Kidney epithelial cell (primary cell): ENCODE measurements at regions not wholly inside any gene's neighbourhood (a gene's known extent, or its start where the extent isn't known, plus 50 kb on each side); places are given as distances from the start of the nearest gene placed in this dataset.

Source experiments
- DNase-seq: peaks from one replicate; pipeline ENCODE4 v3.0.0-alpha.2; 2010; ENCODE audit warnings: low read depth
- H3K27me3 ChIP-seq: 2 replicates; pipeline ENCODE4 v1.6.0; 2011; ENCODE audit warnings: low read length; ENCODE audit not compliant: control insufficient read depth, insufficient read depth
- H3K36me3 ChIP-seq: 2 replicates; pipeline ENCODE4 v1.5.1; 2011; ENCODE audit warnings: low read length; ENCODE audit not compliant: control insufficient read depth, insufficient read depth
- H3K4me3 ChIP-seq: 2 replicates; pipeline ENCODE4 v1.5.1; 2011; ENCODE audit warnings: low read depth, mild to moderate bottlenecking, control low read depth, low read length
- TF ChIP-seq, protein P1 (sequence below): IDR thresholded peaks from 2 replicates; pipeline ENCODE4 v1.5.1; 2011; ENCODE audit warnings: mild to moderate bottlenecking, moderate library complexity, low read length, control low read depth, inconsistent platforms; ENCODE audit not compliant: insufficient read depth, poor library complexity, severe bottlenecking

DNA sequence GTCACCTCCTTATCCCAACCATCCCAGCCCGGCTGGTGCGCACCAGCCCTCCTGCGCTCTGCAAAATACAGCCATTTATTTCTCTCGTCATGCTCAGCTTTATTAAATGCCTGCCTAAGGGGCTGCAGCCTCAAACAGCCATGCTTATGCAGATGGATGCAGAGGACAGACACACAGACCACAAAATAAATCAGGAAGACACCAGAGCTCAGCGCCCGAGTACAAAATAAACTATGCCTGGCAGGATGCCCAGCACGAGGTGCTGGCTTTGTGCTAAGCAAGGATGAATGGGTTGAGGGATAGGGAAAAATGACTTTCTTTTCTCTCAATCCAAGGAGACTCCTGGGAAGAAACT, 70.5 kb downstream of the RPUSD4 start:
- Histone ChIP-seq H3K27me3 (no peaks in the 10 kb centered on the region), H3K36me3 (no peaks in the 10 kb centered on the region), H3K4me3 (no peak overlapping the region)
- TF ChIP-seq, protein P1, sequence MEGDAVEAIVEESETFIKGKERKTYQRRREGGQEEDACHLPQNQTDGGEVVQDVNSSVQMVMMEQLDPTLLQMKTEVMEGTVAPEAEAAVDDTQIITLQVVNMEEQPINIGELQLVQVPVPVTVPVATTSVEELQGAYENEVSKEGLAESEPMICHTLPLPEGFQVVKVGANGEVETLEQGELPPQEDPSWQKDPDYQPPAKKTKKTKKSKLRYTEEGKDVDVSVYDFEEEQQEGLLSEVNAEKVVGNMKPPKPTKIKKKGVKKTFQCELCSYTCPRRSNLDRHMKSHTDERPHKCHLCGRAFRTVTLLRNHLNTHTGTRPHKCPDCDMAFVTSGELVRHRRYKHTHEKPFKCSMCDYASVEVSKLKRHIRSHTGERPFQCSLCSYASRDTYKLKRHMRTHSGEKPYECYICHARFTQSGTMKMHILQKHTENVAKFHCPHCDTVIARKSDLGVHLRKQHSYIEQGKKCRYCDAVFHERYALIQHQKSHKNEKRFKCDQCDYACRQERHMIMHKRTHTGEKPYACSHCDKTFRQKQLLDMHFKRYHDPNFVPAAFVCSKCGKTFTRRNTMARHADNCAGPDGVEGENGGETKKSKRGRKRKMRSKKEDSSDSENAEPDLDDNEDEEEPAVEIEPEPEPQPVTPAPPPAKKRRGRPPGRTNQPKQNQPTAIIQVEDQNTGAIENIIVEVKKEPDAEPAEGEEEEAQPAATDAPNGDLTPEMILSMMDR = no peak
- no peak for DNase-seq

DNA sequence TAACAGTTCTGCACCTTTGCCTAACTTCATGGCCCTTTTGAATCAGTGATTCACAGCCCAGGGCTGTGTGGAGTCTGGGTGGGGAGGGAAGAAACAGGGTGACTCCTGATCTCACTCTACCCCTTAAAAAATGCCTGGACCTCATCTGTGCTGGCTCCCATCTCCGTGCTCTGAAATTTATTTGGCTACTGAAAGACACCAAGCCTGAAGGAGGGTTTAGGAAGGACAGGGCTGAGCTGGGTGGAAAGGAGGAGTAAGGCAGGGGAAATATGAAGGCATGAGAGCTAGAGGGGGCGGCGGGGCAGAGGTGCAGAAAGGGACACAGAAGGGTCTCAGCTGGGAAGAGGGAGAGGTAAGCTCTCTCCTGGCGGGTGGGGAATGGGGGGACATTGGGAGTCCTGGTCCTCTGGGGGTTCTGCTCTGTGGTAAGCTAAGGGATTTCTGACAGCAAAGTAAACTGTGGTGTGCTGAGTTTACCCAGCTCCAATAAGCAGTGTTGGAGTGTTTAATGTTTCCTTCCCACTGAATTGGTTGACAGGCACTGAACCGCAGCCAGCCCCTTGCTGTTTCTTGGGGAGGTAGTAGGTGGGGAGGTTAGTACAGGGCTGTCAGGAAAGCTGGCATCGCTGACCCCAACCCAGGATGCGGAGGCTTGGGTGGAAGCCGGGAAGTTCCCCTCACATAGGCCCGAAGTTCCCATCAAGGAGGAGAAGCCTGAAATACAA, 71.1 kb downstream of the RPUSD4 start:
- no peaks in the 10 kb centered on the region for H3K27me3 ChIP-seq
- H3K4me3 ChIP-seq = no peak overlapping the region
- TF ChIP-seq, protein P1 = no peak
- no peak for DNase-seq
- H3K36me3 ChIP-seq = no peaks in the 10 kb centered on the region

DNA sequence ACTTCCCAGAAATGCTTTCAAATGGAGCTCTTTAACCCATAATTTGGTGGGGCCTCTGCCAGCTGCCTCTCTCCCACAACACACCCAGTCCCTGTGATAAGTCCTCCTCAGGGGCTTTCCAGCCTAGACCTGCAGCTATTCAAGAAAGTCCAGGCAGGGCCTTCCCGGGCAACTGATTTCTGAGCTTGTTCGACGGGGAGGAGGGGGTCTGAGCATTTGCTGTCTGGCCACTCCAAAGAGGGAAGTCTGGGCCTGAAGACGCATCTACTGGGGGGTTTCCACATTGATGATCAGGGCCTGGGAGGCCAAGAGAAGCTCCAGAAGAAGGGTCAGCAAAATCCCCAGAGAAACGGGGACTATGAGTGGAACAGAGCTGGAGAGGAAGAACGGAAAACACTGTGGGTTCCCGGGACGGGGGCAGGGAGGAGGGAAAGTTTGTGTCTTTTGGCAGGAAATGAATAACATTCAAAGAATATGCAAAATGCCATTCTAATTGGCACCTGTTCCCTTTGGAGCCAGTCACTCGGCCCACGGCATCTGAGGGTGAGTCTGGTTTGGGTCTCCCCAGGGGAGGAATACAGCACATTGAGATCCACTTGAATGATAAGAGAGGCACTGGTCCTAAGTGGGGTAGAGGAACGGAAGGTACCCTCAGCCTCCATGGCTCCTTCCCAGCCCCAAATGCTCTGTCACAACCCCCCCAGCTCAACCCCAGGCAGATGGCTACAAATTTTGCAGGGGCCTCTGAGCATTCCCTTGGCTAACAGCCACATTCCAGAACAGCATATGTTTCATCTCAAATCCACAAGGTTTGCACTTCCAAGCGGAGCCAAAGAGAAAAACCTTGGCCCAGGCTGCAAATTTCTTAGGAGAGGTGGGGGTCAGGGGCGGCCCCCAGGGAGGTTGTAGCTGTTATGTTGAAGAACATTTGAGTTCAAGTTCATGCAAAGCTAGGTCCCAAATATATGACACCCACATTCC, 72.0 kb downstream of the RPUSD4 start:
- DNase-seq = no peak
- TF ChIP-seq, protein P1 = no peak
- H3K27me3 ChIP-seq = no peaks in the 10 kb centered on the region
- H3K36me3 ChIP-seq = no peaks in the 10 kb centered on the region
- no peak overlapping the region for H3K4me3 ChIP-seq

DNA sequence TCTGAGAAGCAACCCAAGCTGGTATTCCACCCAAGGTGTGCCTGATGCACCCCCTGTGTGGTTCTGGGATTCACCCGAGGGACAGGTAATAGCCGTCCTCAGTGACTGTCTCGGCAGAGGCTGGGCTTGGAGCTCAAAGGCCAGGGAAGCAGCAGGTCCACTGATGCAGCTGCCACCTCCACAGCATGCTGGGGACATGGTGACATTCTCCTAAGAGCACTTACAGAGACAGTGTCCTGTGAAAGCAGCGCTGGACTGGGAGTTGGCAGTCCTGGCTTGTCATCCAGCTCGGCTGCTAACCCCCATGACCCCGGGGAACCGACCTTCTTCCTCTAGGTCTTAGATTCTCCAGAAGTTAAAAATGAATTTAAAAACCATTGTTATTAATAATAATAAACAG, 72.8 kb downstream of the RPUSD4 start:
- Histone ChIP-seq H3K27me3 (no peaks in the 10 kb centered on the region), H3K4me3 (no peak overlapping the region)
- TF ChIP-seq, protein P1 = no peak

DNA sequence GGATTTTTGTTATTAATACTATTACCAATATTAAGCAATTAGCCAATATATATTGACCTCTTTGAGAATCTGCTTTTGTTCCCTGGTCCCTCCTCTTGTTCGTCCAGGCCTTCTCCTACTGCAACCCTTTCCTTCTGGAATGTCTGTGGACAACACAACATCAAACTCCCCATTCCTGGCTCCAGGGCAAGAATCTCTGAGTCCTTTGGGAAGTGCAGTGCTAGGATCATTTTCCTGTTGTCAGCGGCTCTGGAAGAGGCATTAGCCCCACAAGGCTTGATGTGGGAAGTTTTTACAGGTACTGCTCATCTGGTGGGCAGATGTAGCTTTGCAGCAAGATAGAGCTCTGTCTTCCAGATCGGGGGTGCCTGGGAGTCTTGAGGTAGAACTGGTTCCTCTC, 74.3 kb downstream of the RPUSD4 start:
- Histone ChIP-seq H3K36me3 (no peaks in the 10 kb centered on the region), H3K27me3 (no peaks in the 10 kb centered on the region), H3K4me3 (no peak overlapping the region)
- no peak for DNase-seq
- TF ChIP-seq, protein P1 = no peak

More for the DNA sequence above, 72.8 kb downstream of the RPUSD4 start:
- no peak for DNase-seq
- H3K36me3 ChIP-seq = no peaks in the 10 kb centered on the region
